ENCODE measurements at regions not wholly inside any gene's neighbourhood (a gene's known extent, or its start where the extent isn't known, plus 50 kb on each side); places are given as distances from the start of the nearest gene placed in this dataset.
"Not testable (repeated sequence)": the region's sequence is repeated elsewhere in the genome, so short reads cannot be mapped to it uniquely, and the experiment has no call there.

- ATAC-seq (no peak), DNase-seq (ENCODE audit: low read depth, low spot score) (no peak)
- H3K36me3 ChIP-seq (ENCODE audit: control insufficient read depth, insufficient read depth, low read length): no peaks in the 10 kb centered on the region
- ChIA-PET CTCF (no interaction called here), POLR2A (no interaction called here)
- no peaks in the 10 kb centered on the region for H3K27me3 ChIP-seq (ENCODE audit: control insufficient read depth, insufficient read depth, low read length)
- TF ChIP-seq TCF7L2 (IDR thresholded peaks at IDR 0.05; ENCODE audit: low read depth, low read length) (no peak), SIN3A (IDR thresholded peaks at IDR 0.05; ENCODE audit: borderline replicate concordance, insufficient read depth, low read depth, low read length) (no peak), POLR2AphosphoS5 (IDR thresholded peaks at IDR 0.05; ENCODE audit: low read depth, low read length) (no peak)
- TF ChIP-seq, protein P1, sequence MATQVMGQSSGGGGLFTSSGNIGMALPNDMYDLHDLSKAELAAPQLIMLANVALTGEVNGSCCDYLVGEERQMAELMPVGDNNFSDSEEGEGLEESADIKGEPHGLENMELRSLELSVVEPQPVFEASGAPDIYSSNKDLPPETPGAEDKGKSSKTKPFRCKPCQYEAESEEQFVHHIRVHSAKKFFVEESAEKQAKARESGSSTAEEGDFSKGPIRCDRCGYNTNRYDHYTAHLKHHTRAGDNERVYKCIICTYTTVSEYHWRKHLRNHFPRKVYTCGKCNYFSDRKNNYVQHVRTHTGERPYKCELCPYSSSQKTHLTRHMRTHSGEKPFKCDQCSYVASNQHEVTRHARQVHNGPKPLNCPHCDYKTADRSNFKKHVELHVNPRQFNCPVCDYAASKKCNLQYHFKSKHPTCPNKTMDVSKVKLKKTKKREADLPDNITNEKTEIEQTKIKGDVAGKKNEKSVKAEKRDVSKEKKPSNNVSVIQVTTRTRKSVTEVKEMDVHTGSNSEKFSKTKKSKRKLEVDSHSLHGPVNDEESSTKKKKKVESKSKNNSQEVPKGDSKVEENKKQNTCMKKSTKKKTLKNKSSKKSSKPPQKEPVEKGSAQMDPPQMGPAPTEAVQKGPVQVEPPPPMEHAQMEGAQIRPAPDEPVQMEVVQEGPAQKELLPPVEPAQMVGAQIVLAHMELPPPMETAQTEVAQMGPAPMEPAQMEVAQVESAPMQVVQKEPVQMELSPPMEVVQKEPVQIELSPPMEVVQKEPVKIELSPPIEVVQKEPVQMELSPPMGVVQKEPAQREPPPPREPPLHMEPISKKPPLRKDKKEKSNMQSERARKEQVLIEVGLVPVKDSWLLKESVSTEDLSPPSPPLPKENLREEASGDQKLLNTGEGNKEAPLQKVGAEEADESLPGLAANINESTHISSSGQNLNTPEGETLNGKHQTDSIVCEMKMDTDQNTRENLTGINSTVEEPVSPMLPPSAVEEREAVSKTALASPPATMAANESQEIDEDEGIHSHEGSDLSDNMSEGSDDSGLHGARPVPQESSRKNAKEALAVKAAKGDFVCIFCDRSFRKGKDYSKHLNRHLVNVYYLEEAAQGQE (IDR thresholded peaks at IDR 0.05; ENCODE audit: insufficient read depth in 1 of 2, low read depth in 2 of 2, low read length in 1 of 2): no peak
- TF ChIP-seq, protein P2, sequence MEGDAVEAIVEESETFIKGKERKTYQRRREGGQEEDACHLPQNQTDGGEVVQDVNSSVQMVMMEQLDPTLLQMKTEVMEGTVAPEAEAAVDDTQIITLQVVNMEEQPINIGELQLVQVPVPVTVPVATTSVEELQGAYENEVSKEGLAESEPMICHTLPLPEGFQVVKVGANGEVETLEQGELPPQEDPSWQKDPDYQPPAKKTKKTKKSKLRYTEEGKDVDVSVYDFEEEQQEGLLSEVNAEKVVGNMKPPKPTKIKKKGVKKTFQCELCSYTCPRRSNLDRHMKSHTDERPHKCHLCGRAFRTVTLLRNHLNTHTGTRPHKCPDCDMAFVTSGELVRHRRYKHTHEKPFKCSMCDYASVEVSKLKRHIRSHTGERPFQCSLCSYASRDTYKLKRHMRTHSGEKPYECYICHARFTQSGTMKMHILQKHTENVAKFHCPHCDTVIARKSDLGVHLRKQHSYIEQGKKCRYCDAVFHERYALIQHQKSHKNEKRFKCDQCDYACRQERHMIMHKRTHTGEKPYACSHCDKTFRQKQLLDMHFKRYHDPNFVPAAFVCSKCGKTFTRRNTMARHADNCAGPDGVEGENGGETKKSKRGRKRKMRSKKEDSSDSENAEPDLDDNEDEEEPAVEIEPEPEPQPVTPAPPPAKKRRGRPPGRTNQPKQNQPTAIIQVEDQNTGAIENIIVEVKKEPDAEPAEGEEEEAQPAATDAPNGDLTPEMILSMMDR (IDR thresholded peaks at IDR 0.05): no peak; the same call in 1 of the 2 replicates
- H3K27ac ChIP-seq (ENCODE audit: low read length): no peak overlapping the region
- H3K9me3 ChIP-seq (ENCODE audit: control insufficient read depth, insufficient read depth, low read depth, low read length): no peaks in the 10 kb centered on the region
- in situ Hi-C loops (cut with HindIII; ENCODE audit: low pct_unique_long_range_greater_than_20kb, low sequenced_read_pairs): no loop called here
- no peaks in the 10 kb centered on the region for H3K4me1 ChIP-seq (ENCODE audit: control insufficient read depth, insufficient read depth, low read length)
- no TSS peak for BruUV-seq (replicated peaks)
- intact Hi-C loops (cut with micrococcal nuclease; ENCODE audit: unreplicated experiment): no loop called here
- no peak overlapping the region for H3K4me3 ChIP-seq (ENCODE audit: low read depth in 2 of 2, low read length in 2 of 2)
These were observed 657.6 kb downstream of the LMO4 start for GRCh38 chr1:87986130-87986866.

DNA sequence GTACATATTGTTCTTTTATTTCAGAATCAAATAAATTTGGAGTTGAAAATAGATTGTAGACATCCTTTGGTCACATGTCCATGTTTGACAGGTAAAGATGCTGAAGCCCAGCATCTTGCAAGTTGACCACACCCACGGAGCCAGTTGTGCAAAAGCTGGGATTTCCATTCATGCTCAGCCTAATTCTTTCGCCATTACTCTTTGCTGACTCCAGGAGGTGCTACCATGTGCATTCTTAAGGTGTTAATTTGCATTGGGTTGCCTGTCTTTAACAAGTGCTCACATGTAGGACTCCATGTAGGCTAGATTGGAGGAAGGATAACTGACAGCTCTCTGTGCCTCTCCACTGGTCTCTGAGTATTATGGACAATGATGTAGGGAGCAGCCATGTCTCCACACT, 660.7 kb downstream of the LMO4 start:
- Histone ChIP-seq H3K4me1 (ENCODE audit: control insufficient read depth, insufficient read depth, low read length) (no peaks in the 10 kb centered on the region), H3K36me3 (ENCODE audit: control insufficient read depth, insufficient read depth, low read length) (no peaks in the 10 kb centered on the region), H3K27me3 (ENCODE audit: control insufficient read depth, insufficient read depth, low read length) (no peaks in the 10 kb centered on the region), H3K27ac (ENCODE audit: low read length) (no peak overlapping the region), H3K9me3 (ENCODE audit: control insufficient read depth, insufficient read depth, low read depth, low read length) (no peaks in the 10 kb centered on the region), H3K4me3 (ENCODE audit: low read depth in 2 of 2, low read length in 2 of 2) (no peak overlapping the region)
- ATAC-seq (no peak), DNase-seq (ENCODE audit: low read depth, low spot score) (no peak)
- BruUV-seq (replicated peaks): no TSS peak
- TF ChIP-seq, protein P2 (IDR thresholded peaks at IDR 0.05): peak; percentile 17; the same call in 1 of the 2 replicates
- TF ChIP-seq, protein P1 (IDR thresholded peaks at IDR 0.05; ENCODE audit: insufficient read depth in 1 of 2, low read depth in 2 of 2, low read length in 1 of 2): no peak
- TF ChIP-seq TCF7L2 (IDR thresholded peaks at IDR 0.05; ENCODE audit: low read depth, low read length) (no peak), SIN3A (IDR thresholded peaks at IDR 0.05; ENCODE audit: borderline replicate concordance, insufficient read depth, low read depth, low read length) (no peak)
- intact Hi-C loops (cut with micrococcal nuclease; ENCODE audit: unreplicated experiment) (no loop called here), in situ Hi-C loops (cut with HindIII; ENCODE audit: low pct_unique_long_range_greater_than_20kb, low sequenced_read_pairs) (no loop called here)
- CTCF ChIA-PET: no interaction called here
- POLR2A ChIA-PET: no interaction called here

DNA sequence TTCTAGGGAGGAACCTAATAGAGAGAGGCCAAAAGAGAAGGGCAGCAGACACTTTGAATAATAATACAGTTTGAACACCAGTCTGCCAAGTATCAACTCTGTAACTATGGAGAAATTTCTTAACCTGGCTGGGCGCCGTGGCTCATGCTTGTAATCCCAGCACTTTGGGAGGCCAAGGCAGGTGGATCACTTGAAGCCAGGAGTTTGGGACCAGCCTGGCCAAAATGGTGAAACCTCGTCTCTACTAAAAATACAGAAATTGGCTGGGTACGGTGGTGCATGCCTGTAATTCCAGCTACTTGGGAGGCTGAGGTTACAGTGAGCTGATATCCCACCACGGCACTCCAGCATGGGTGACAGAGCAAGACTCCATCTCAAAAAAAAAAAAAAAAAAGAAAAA, 663.9 kb downstream of the LMO4 start:
- H3K36me3 ChIP-seq (ENCODE audit: control insufficient read depth, insufficient read depth, low read length); DNase-seq (ENCODE audit: low read depth, low spot score); H3K27me3 ChIP-seq (ENCODE audit: control insufficient read depth, insufficient read depth, low read length); BruUV-seq (replicated peaks); H3K4me3 ChIP-seq (ENCODE audit: low read depth in 2 of 2, low read length in 2 of 2); POLR2A ChIA-PET; CTCF ChIA-PET; in situ Hi-C loops (cut with HindIII; ENCODE audit: low pct_unique_long_range_greater_than_20kb, low sequenced_read_pairs); ATAC-seq; H3K4me1 ChIP-seq (ENCODE audit: control insufficient read depth, insufficient read depth, low read length); H3K9me3 ChIP-seq (ENCODE audit: control insufficient read depth, insufficient read depth, low read depth, low read length); intact Hi-C loops (cut with micrococcal nuclease; ENCODE audit: unreplicated experiment); H3K27ac ChIP-seq (ENCODE audit: low read length): not testable (repeated sequence)

All from Panc1 (cell line).